Neural cell (in vitro differentiated cells): ENCODE measurements at regions not wholly inside any gene's neighbourhood (a gene's known extent, or its start where the extent isn't known, plus 50 kb on each side); places are given as distances from the start of the nearest gene placed in this dataset.

Experiments used
- EP300 ChIP-seq: fragments of 450-650 bp; conservative IDR thresholded peaks from 2 replicates; pipeline ENCODE4 v1.6.1; 2014; ENCODE audit warnings: antibody characterized with exemption, mild to moderate bottlenecking, moderate library complexity; ENCODE audit not compliant: poor library complexity, severe bottlenecking
- EZH2 ChIP-seq: fragments of 200-600, 300-800 bp; shearing (Covaris generic), sonication (generic); IDR thresholded peaks from 2 replicates; pipeline ENCODE4 v1.6.1; 2014; ENCODE audit warnings: antibody characterized with exemption, low read length, borderline replicate concordance, mild to moderate bottlenecking; ENCODE audit not compliant: insufficient read depth, poor library complexity, severe bottlenecking
- MXI1 ChIP-seq: fragments of 450-650 bp; conservative IDR thresholded peaks from 2 replicates; pipeline ENCODE4 v1.6.1; 2014; ENCODE audit warnings: antibody characterized with exemption, mild to moderate bottlenecking; ENCODE audit not compliant: poor library complexity, severe bottlenecking
- POLR2AphosphoS5 ChIP-seq: IDR thresholded peaks from 2 replicates; pipeline ENCODE4 v1.6.1; 2012
- RAD21 ChIP-seq: fragments of 450-650 bp; conservative IDR thresholded peaks from 2 replicates; pipeline ENCODE4 v1.6.1; 2014; ENCODE audit warnings: antibody characterized with exemption, mild to moderate bottlenecking, moderate library complexity
- SMC3 ChIP-seq: fragments of 450-650 bp; conservative IDR thresholded peaks from 2 replicates; pipeline ENCODE4 v1.6.1; 2014; ENCODE audit warnings: antibody characterized with exemption, mild to moderate bottlenecking, moderate library complexity; ENCODE audit not compliant: poor library complexity
- TAF1 ChIP-seq: IDR thresholded peaks from 2 replicates; pipeline ENCODE4 v1.6.1; 2012; ENCODE audit warnings: low read depth
- TF ChIP-seq, protein P1 (sequence below): fragments of 450-650 bp; IDR thresholded peaks from 2 replicates; pipeline ENCODE4 v1.5.1; 2014; ENCODE audit warnings: antibody characterized with exemption, mild to moderate bottlenecking, moderate library complexity; ENCODE audit not compliant: poor library complexity, severe bottlenecking
- TF ChIP-seq, protein P2 (sequence below): IDR thresholded peaks from 2 replicates; pipeline ENCODE4 v1.6.1; 2012; ENCODE audit warnings: borderline replicate concordance

GRCh38 chr2:187934236-187934635, 357.4 kb upstream of the GULP1 start:
- TF ChIP-seq POLR2AphosphoS5 (no peak), SMC3 (no peak), EP300 (no peak), RAD21 (no peak), EZH2 (no peak), MXI1 (no peak), TAF1 (no peak)
- TF ChIP-seq, protein P1, sequence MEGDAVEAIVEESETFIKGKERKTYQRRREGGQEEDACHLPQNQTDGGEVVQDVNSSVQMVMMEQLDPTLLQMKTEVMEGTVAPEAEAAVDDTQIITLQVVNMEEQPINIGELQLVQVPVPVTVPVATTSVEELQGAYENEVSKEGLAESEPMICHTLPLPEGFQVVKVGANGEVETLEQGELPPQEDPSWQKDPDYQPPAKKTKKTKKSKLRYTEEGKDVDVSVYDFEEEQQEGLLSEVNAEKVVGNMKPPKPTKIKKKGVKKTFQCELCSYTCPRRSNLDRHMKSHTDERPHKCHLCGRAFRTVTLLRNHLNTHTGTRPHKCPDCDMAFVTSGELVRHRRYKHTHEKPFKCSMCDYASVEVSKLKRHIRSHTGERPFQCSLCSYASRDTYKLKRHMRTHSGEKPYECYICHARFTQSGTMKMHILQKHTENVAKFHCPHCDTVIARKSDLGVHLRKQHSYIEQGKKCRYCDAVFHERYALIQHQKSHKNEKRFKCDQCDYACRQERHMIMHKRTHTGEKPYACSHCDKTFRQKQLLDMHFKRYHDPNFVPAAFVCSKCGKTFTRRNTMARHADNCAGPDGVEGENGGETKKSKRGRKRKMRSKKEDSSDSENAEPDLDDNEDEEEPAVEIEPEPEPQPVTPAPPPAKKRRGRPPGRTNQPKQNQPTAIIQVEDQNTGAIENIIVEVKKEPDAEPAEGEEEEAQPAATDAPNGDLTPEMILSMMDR = no peak
- TF ChIP-seq, protein P2, sequence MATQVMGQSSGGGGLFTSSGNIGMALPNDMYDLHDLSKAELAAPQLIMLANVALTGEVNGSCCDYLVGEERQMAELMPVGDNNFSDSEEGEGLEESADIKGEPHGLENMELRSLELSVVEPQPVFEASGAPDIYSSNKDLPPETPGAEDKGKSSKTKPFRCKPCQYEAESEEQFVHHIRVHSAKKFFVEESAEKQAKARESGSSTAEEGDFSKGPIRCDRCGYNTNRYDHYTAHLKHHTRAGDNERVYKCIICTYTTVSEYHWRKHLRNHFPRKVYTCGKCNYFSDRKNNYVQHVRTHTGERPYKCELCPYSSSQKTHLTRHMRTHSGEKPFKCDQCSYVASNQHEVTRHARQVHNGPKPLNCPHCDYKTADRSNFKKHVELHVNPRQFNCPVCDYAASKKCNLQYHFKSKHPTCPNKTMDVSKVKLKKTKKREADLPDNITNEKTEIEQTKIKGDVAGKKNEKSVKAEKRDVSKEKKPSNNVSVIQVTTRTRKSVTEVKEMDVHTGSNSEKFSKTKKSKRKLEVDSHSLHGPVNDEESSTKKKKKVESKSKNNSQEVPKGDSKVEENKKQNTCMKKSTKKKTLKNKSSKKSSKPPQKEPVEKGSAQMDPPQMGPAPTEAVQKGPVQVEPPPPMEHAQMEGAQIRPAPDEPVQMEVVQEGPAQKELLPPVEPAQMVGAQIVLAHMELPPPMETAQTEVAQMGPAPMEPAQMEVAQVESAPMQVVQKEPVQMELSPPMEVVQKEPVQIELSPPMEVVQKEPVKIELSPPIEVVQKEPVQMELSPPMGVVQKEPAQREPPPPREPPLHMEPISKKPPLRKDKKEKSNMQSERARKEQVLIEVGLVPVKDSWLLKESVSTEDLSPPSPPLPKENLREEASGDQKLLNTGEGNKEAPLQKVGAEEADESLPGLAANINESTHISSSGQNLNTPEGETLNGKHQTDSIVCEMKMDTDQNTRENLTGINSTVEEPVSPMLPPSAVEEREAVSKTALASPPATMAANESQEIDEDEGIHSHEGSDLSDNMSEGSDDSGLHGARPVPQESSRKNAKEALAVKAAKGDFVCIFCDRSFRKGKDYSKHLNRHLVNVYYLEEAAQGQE = no peak
